HepG2 (cell line): ENCODE measurements at regions not wholly inside any gene's neighbourhood (a gene's known extent, or its start where the extent isn't known, plus 50 kb on each side); places are given as distances from the start of the nearest gene placed in this dataset.

ENCODE experiments used
- CERS6 ChIP-seq: sonication (generic); formaldehyde crosslinking; IDR thresholded peaks from 2 replicates; pipeline ENCODE4 v1.5.0; 2020; ENCODE audit warnings: missing genetic modification reagents
- DNMT1 ChIP-seq: sonication (generic); formaldehyde crosslinking; IDR thresholded peaks from 2 replicates; pipeline ENCODE4 v1.5.1; 2020; ENCODE audit warnings: mild to moderate bottlenecking, missing genetic modification reagents
- HOXA7 ChIP-seq: sonication (generic); formaldehyde crosslinking; IDR thresholded peaks from 2 replicates; pipeline ENCODE4 v1.8.1; 2022; ENCODE audit warnings: mild to moderate bottlenecking, missing genetic modification reagents, moderate library complexity
- IRF1 ChIP-seq: sonication (generic); formaldehyde crosslinking; IDR thresholded peaks from 2 replicates; pipeline ENCODE4 v1.4.0; 2020; ENCODE audit warnings: low read depth, mild to moderate bottlenecking, missing genetic modification reagents
- KDM4B ChIP-seq: sonication (generic); formaldehyde crosslinking; IDR thresholded peaks from 2 replicates; pipeline ENCODE4 v1.4.0; 2020; ENCODE audit warnings: missing genetic modification reagents
- NBN ChIP-seq: fragments of 450-650 bp; conservative IDR thresholded peaks from 2 replicates; pipeline ENCODE4 v1.6.1; 2017
- PAX8 ChIP-seq: sonication (generic); formaldehyde crosslinking; IDR thresholded peaks from 2 replicates; pipeline ENCODE4 v1.8.0; 2022; ENCODE audit warnings: mild to moderate bottlenecking, missing genetic modification reagents, borderline replicate concordance
- PHF21A ChIP-seq: sonication (generic); formaldehyde crosslinking; IDR thresholded peaks from 2 replicates; pipeline ENCODE4 v1.5.0; 2020; ENCODE audit warnings: mild to moderate bottlenecking, missing genetic modification reagents
- REST ChIP-seq, 2 experiments: IDR thresholded peaks; 2 replicates each; pipeline ENCODE4 v1.6.1; 2011 to 2012; ENCODE audit warnings: low read length in 2 of 2, borderline replicate concordance in 1 of 2, low read depth in 1 of 2, mild to moderate bottlenecking in 1 of 2, moderate library complexity in 1 of 2
- STAT5B ChIP-seq: sonication (generic); formaldehyde crosslinking; IDR thresholded peaks from 2 replicates; pipeline ENCODE4 v1.4.0; 2020; ENCODE audit warnings: missing genetic modification reagents
- THAP7 ChIP-seq: sonication (generic); formaldehyde crosslinking; IDR thresholded peaks from 2 replicates; pipeline ENCODE4 v1.8.1; 2023; ENCODE audit warnings: mild to moderate bottlenecking, missing genetic modification reagents
- YEATS2 ChIP-seq: sonication (generic); formaldehyde crosslinking; IDR thresholded peaks from 2 replicates; pipeline ENCODE4 v1.4.0; 2020; ENCODE audit warnings: missing genetic modification reagents, borderline replicate concordance
- ZFP36 ChIP-seq: fragments of 150-350 bp; IDR thresholded peaks from 2 replicates; pipeline ENCODE4 v1.6.1; 2018; ENCODE audit warnings: borderline replicate concordance, low read length, low read depth; ENCODE audit not compliant: partially characterized antibody
- ZHX2 ChIP-seq, 2 experiments: sonication (generic) in 1 of 2; formaldehyde crosslinking in 1 of 2; IDR thresholded peaks; 2 replicates each; pipeline versions ENCODE4 v1.6.1 to v1.9.0; 2014 to 2022; ENCODE audit warnings: antibody characterized with exemption in 1 of 2, borderline replicate concordance in 1 of 2, inconsistent platforms in 1 of 2, low read depth in 1 of 2, missing genetic modification reagents in 1 of 2
- ZNF124 ChIP-seq: sonication (generic); formaldehyde crosslinking; IDR thresholded peaks from 2 replicates; pipeline ENCODE4 v1.4.0; 2020; ENCODE audit warnings: missing genetic modification reagents
- ZNF430 ChIP-seq: sonication (generic); formaldehyde crosslinking; IDR thresholded peaks from 2 replicates; pipeline ENCODE4 v1.9.0; 2021; ENCODE audit warnings: mild to moderate bottlenecking, missing genetic modification reagents
- ZNF629 ChIP-seq: sonication (generic); formaldehyde crosslinking; conservative IDR thresholded peaks from 2 replicates; pipeline ENCODE4 v1.5.0; 2020; ENCODE audit warnings: missing genetic modification reagents

- no peak for TF ChIP-seq ZHX2 (IDR thresholded peaks at IDR 0.05; ENCODE audit: low read depth)
- no peak for TF ChIP-seq ZHX2 (CRISPR knock-in tag; IDR thresholded peaks at IDR 0.05; ENCODE audit: borderline replicate concordance)
- TF ChIP-seq THAP7 (CRISPR knock-in tag): no peak
- no peak for TF ChIP-seq PAX8 (CRISPR knock-in tag)
- no peak for TF ChIP-seq ZNF629 (CRISPR knock-in tag)
- 0 out of 2 replicates have a peak, but pooled peaks have one; percentile 60 for TF ChIP-seq ZNF124 (CRISPR knock-in tag)
- TF ChIP-seq DNMT1 (CRISPR knock-in tag): no peak
- TF ChIP-seq PHF21A (CRISPR knock-in tag): 0 out of 2 replicates have a peak, but pooled peaks have one; percentile 34
- TF ChIP-seq ZNF430 (CRISPR knock-in tag): no peak
- TF ChIP-seq STAT5B (CRISPR knock-in tag): peak; percentile 35; the same call in 1 of the 2 replicates
- no peak for TF ChIP-seq YEATS2 (CRISPR knock-in tag)
- no peak for TF ChIP-seq REST (IDR thresholded peaks at IDR 0.05; ENCODE audit: borderline replicate concordance in 1 of 2, low read depth in 1 of 2, low read length in 2 of 2)
- no peak for TF ChIP-seq CERS6 (CRISPR knock-in tag)
- TF ChIP-seq NBN: no peak
- no peak for TF ChIP-seq HOXA7 (CRISPR knock-in tag)
- no peak for TF ChIP-seq ZFP36
- no peak for TF ChIP-seq KDM4B (CRISPR knock-in tag)
- TF ChIP-seq IRF1 (CRISPR knock-in tag): no peak
Measured at GRCh38 chr2:67057901-67058703, 339.0 kb upstream of the ETAA1 start (continued).
